Skeletal muscle tissue (tissue), 3 donors: ENCODE measurements at regions not wholly inside any gene's neighbourhood (a gene's known extent, or its start where the extent isn't known, plus 50 kb on each side); places are given as distances from the start of the nearest gene placed in this dataset.

Experiments
- H3K27ac ChIP-seq: one replicate; pipeline ENCODE4 v1.7.0; 2013; ENCODE audit warnings: mild to moderate bottlenecking, low read depth, low read length, inconsistent platforms
- H3K27me3 ChIP-seq, 3 donors: one replicate each; pipeline ENCODE4 v1.7.0; 2013; ENCODE audit warnings: low read length in 3 of 3; ENCODE audit not compliant: control insufficient read depth in 3 of 3, insufficient read depth in 3 of 3
- H3K36me3 ChIP-seq, 3 donors: one replicate each; pipeline ENCODE4 v1.7.0; 2013; ENCODE audit warnings: low read length in 3 of 3; ENCODE audit not compliant: control insufficient read depth in 3 of 3, insufficient read depth in 3 of 3
- H3K4me1 ChIP-seq, 3 donors: one replicate each; pipeline ENCODE4 v1.7.0; 2013; ENCODE audit warnings: low read length in 3 of 3, mild to moderate bottlenecking in 3 of 3; ENCODE audit not compliant: control insufficient read depth in 3 of 3, insufficient read depth in 3 of 3
- H3K4me3 ChIP-seq, 3 donors: one replicate each; pipeline ENCODE4 v1.7.0; 2013; ENCODE audit warnings: low read length in 3 of 3
- H3K9ac ChIP-seq, 3 donors: one replicate each; pipeline ENCODE4 v1.7.0; 2013; ENCODE audit warnings: low read length in 3 of 3, mild to moderate bottlenecking in 3 of 3, moderate library complexity in 2 of 3, low read depth in 1 of 3
- H3K9me3 ChIP-seq, 3 donors: one replicate each; pipeline ENCODE4 v1.7.0; 2013; ENCODE audit warnings: low read length in 3 of 3; ENCODE audit not compliant: control insufficient read depth in 3 of 3
- donor health status: Osteomylitis.

- H3K4me1 ChIP-seq, result no peaks in the 10 kb centered on the region
- peaks cover 62 to 87% (median 85%) of the 10 kb centered on the region in 3 donors for H3K36me3 ChIP-seq
- H3K27ac ChIP-seq, result no peak overlapping the region
- no peak overlapping the region for H3K9ac ChIP-seq
- H3K27me3 ChIP-seq, result no peaks in the 10 kb centered on the region
- H3K4me3 ChIP-seq, result no peak overlapping the region
- no peaks in the 10 kb centered on the region for H3K9me3 ChIP-seq
Measured at GRCh38 chr9:92242260-92243136, 51.0 kb downstream of the IARS1 start.

GRCh38 chr9:92236915-92237314 is 56.6 kb downstream of the IARS1 start:
- Histone ChIP-seq H3K9ac (no peak overlapping the region), H3K9me3 (no peaks in the 10 kb centered on the region), H3K36me3 (peaks cover 20 to 61% (median 51%) of the 10 kb centered on the region in 3 donors), H3K4me1 (no peaks in the 10 kb centered on the region), H3K27me3 (no peaks in the 10 kb centered on the region), H3K4me3 (no peak overlapping the region), H3K27ac (no peak overlapping the region)

- Histone ChIP-seq H3K36me3 (peaks cover 18 to 58% (median 46%) of the 10 kb centered on the region in 3 donors), H3K9me3 (no peaks in the 10 kb centered on the region), H3K4me3 (no peak overlapping the region)
Measured at GRCh38 chr9:92236465-92236864, 57.0 kb downstream of the IARS1 start.

GRCh38 chr9:92234514-92234913 is 59.0 kb downstream of the IARS1 start:
- Histone ChIP-seq H3K9ac (no peak overlapping the region), H3K36me3 (peaks cover 11 to 44% (median 34%) of the 10 kb centered on the region in 3 donors), H3K9me3 (no peaks in the 10 kb centered on the region), H3K4me3 (no peak overlapping the region), H3K27me3 (no peaks in the 10 kb centered on the region), H3K4me1 (no peaks in the 10 kb centered on the region), H3K27ac (no peak overlapping the region)

More at GRCh38 chr9:92236465-92236864, 57.0 kb downstream of the IARS1 start:
- H3K27ac ChIP-seq, result no peak overlapping the region
- no peak overlapping the region for H3K9ac ChIP-seq
- no peaks in the 10 kb centered on the region for H3K4me1 ChIP-seq
- H3K27me3 ChIP-seq, result no peaks in the 10 kb centered on the region

- no peaks in the 10 kb centered on the region for H3K9me3 ChIP-seq
- H3K4me3 ChIP-seq, result no peak overlapping the region
- peaks cover 6 to 32% (median 32%) of the 10 kb centered on the region in 3 donors for H3K36me3 ChIP-seq
- no peak overlapping the region for H3K9ac ChIP-seq
- no peaks in the 10 kb centered on the region for H3K4me1 ChIP-seq
- H3K27me3 ChIP-seq, result no peaks in the 10 kb centered on the region
- H3K27ac ChIP-seq, result no peak overlapping the region
Measured at GRCh38 chr9:92232190-92232589, 61.3 kb downstream of the IARS1 start.

- peaks cover 14 to 30% (median 19%) of the 10 kb centered on the region in 3 donors for H3K36me3 ChIP-seq
- H3K4me3 ChIP-seq, result no peak overlapping the region
- no peaks in the 10 kb centered on the region for H3K4me1 ChIP-seq
Measured at GRCh38 chr9:92228628-92229027, 64.9 kb downstream of the IARS1 start.

GRCh38 chr9:92224177-92224576 is 69.3 kb downstream of the IARS1 start:
- no peaks in the 10 kb centered on the region for H3K27me3 ChIP-seq
- H3K36me3 ChIP-seq, result peaks cover 14 to 47% (median 31%) of the 10 kb centered on the region in 3 donors
- no peak overlapping the region for H3K9ac ChIP-seq
- no peak overlapping the region for H3K27ac ChIP-seq
- no peaks in the 10 kb centered on the region for H3K4me1 ChIP-seq
- no peaks in the 10 kb centered on the region for H3K9me3 ChIP-seq
- no peak overlapping the region for H3K4me3 ChIP-seq

More at GRCh38 chr9:92228628-92229027, 64.9 kb downstream of the IARS1 start:
- no peaks in the 10 kb centered on the region for H3K9me3 ChIP-seq
- no peak overlapping the region for H3K9ac ChIP-seq
- H3K27ac ChIP-seq, result no peak overlapping the region
- H3K27me3 ChIP-seq, result no peaks in the 10 kb centered on the region

- H3K9me3 ChIP-seq, result no peaks in the 10 kb centered on the region
- H3K27me3 ChIP-seq, result no peaks in the 10 kb centered on the region
- H3K9ac ChIP-seq, result no peak overlapping the region
- no peaks in the 10 kb centered on the region for H3K4me1 ChIP-seq
- H3K36me3 ChIP-seq, result peaks cover 13 to 46% (median 29%) of the 10 kb centered on the region in 3 donors
- no peak overlapping the region for H3K4me3 ChIP-seq
- H3K27ac ChIP-seq, result no peak overlapping the region
Measured at GRCh38 chr9:92223758-92224157, 69.7 kb downstream of the IARS1 start.

GRCh38 chr9:92208693-92209524 is 84.6 kb downstream of the IARS1 start:
- Histone ChIP-seq H3K9ac (no peak overlapping the region), H3K27ac (no peak overlapping the region), H3K36me3 (peaks cover 32 to 47% (median 40%) of the 10 kb centered on the region in 3 donors), H3K4me3 (no peak overlapping the region), H3K9me3 (no peaks in the 10 kb centered on the region), H3K4me1 (no peaks in the 10 kb centered on the region), H3K27me3 (no peaks in the 10 kb centered on the region)

- no peaks in the 10 kb centered on the region for H3K9me3 ChIP-seq
- H3K27me3 ChIP-seq, result no peaks in the 10 kb centered on the region
- H3K4me1 ChIP-seq, result no peaks in the 10 kb centered on the region
- H3K27ac ChIP-seq, result no peak overlapping the region
- H3K4me3 ChIP-seq, result no peak overlapping the region
- peaks cover 22 to 29% (median 26%) of the 10 kb centered on the region in 3 donors for H3K36me3 ChIP-seq
- H3K9ac ChIP-seq, result no peak overlapping the region
Measured at GRCh38 chr9:92206488-92206887, 87.0 kb downstream of the IARS1 start.
